Lung (tissue), 11 donors: ENCODE measurements at regions not wholly inside any gene's neighbourhood (a gene's known extent, or its start where the extent isn't known, plus 50 kb on each side); places are given as distances from the start of the nearest gene placed in this dataset.

Experiments
- ATAC-seq: fragments of 200-7000 bp; cut with Tn5 transposase; one replicate; pipeline ENCODE4 v1.9.1; 2020; ENCODE audit warnings: moderate number of reproducible peaks; ENCODE audit not compliant: insufficient read depth, low FRiP score
- DNase-seq, 3 donors: peaks; one replicate each; pipeline ENCODE4 v3.0.0-alpha.2; 2013 to 2017
- H3K27ac ChIP-seq, 2 donors: one replicate each; pipeline ENCODE4 v1.5.1; 2013; ENCODE audit warnings: mild to moderate bottlenecking in 2 of 2, moderate library complexity in 2 of 2, control low read depth in 1 of 2, inconsistent platforms in 1 of 2, low read depth in 1 of 2, low read length in 1 of 2
- H3K27me3 ChIP-seq, 3 donors: one replicate each; pipeline ENCODE4 v1.5.1; 2013; ENCODE audit warnings: low read length in 2 of 3; ENCODE audit not compliant: control insufficient read depth in 3 of 3, insufficient read depth in 3 of 3
- H3K36me3 ChIP-seq, 4 donors: one replicate each; pipeline ENCODE4 v1.5.1; 2013; ENCODE audit warnings: low read length in 4 of 4, mild to moderate bottlenecking in 1 of 4, moderate library complexity in 1 of 4; ENCODE audit not compliant: control insufficient read depth in 4 of 4, insufficient read depth in 4 of 4
- H3K4me1 ChIP-seq, 5 donors: one replicate each; pipeline ENCODE4 v1.5.1; 2013; ENCODE audit warnings: low read length in 5 of 5, mild to moderate bottlenecking in 2 of 5, moderate library complexity in 1 of 5; ENCODE audit not compliant: control insufficient read depth in 5 of 5, insufficient read depth in 5 of 5
- H3K4me3 ChIP-seq: one replicate; pipeline ENCODE4 v1.5.1; 2013; ENCODE audit warnings: mild to moderate bottlenecking, control low read depth, moderate library complexity
- H3K9ac ChIP-seq, 2 donors: one replicate each; pipeline ENCODE4 v1.5.1; 2013; ENCODE audit warnings: low read length in 2 of 2, control low read depth in 1 of 2; ENCODE audit not compliant: insufficient read depth in 1 of 2
- H3K9me3 ChIP-seq, 4 donors: one replicate each; pipeline ENCODE4 v1.5.1; 2013; ENCODE audit warnings: low read length in 3 of 4, mild to moderate bottlenecking in 1 of 4, moderate library complexity in 1 of 4; ENCODE audit not compliant: control insufficient read depth in 4 of 4, insufficient read depth in 3 of 4
- WGBS, 2 donors: extraction: QIAGEN DNeasy Blood & Tissue Kit; methylation state at CpG; one replicate each; pipeline ENCODE4 v1.1.7; 2013; 5-methylcytosine and 5-hydroxymethylcytosine counted together
- TF ChIP-seq, protein P1 (sequence below): IDR thresholded peaks from 2 replicates; pipeline ENCODE4 v1.5.1; 2012; ENCODE audit warnings: mild to moderate bottlenecking; ENCODE audit errors: control extremely low read depth, extremely low read depth
- donor health status: control.
- donor health status: control.
- donor health status: Bipolar disorder and iron deficiency.
- donor health status: healthy.
- donor health status: DM: yes; HTN: yes; CAD: no.

- H3K27ac ChIP-seq = peak overlapping the region in 1 of 2 donors; percentile 1
- no peak for ATAC-seq
- 44 to 57% methylated on average over 7 of the region's 7 CpGs for WGBS, 2 donors
Observed at GRCh38 chrX:38870361-38870895, 69.2 kb downstream of the MID1IP1 start.

DNA sequence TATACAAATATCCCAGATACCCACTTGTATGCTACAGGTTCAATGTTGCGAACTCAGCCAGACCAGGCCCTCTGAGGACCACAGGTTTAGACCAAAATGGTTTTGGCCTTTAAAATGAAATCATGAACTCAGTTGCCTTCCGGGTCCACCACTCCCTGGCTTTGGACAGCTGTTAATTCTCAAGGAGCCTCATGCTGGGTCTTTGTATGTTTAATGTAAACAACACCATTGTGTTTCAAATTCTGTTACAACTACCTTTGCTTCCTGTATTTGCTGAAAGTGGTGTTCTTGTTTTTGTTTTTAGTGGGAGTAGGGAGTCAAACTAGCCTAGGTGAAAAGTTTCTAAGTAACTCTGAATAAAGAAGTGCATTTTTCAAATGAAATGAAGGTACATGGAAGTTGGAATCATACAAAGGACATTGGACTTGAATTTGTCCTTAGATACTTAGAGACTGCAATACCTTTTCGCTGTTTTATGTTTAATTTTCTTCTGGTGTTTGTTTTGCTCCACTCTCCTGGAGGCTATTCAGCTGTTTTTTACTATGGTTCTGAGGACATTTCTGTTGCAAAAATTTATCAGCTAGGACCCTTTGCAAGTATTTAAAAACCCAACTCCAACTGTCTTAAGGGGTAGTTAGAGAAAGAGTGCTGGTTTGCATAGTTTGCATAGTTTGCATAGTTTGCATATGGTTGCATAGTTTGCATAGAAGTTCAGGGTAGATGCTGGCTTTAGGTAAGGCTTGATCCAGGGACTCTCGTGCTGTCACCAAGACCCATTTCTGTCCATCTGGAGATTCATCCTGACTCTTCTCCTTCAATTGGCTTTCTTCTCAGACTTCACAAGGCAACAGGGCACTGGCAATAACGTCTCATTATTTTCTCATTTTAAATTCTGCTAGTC is 70.1 kb downstream of the MID1IP1 start:
- Histone ChIP-seq H3K9me3 (no peaks in the 10 kb centered on the region), H3K27ac (no peak overlapping the region), H3K4me1 (peaks cover 0 to 3% (median 0%) of the 10 kb centered on the region in 5 donors), H3K27me3 (peaks cover 0 to 21% (median 6%) of the 10 kb centered on the region in 3 donors), H3K9ac (no peak overlapping the region), H3K36me3 (no peaks in the 10 kb centered on the region), H3K4me3 (no peak overlapping the region)
- DNase-seq (no peak), ATAC-seq (no peak)
- TF ChIP-seq, protein P1, sequence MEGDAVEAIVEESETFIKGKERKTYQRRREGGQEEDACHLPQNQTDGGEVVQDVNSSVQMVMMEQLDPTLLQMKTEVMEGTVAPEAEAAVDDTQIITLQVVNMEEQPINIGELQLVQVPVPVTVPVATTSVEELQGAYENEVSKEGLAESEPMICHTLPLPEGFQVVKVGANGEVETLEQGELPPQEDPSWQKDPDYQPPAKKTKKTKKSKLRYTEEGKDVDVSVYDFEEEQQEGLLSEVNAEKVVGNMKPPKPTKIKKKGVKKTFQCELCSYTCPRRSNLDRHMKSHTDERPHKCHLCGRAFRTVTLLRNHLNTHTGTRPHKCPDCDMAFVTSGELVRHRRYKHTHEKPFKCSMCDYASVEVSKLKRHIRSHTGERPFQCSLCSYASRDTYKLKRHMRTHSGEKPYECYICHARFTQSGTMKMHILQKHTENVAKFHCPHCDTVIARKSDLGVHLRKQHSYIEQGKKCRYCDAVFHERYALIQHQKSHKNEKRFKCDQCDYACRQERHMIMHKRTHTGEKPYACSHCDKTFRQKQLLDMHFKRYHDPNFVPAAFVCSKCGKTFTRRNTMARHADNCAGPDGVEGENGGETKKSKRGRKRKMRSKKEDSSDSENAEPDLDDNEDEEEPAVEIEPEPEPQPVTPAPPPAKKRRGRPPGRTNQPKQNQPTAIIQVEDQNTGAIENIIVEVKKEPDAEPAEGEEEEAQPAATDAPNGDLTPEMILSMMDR = no peak
- WGBS, 2 donors = 67 to 88% methylated on average over 5 of the region's 5 CpGs

More at GRCh38 chrX:38870361-38870895, 69.2 kb downstream of the MID1IP1 start:
- DNase-seq = no peak
- Histone ChIP-seq H3K4me1 (peaks cover 0 to 3% (median 0%) of the 10 kb centered on the region in 5 donors), H3K36me3 (no peaks in the 10 kb centered on the region), H3K9me3 (no peaks in the 10 kb centered on the region), H3K4me3 (no peak overlapping the region), H3K9ac (no peak overlapping the region), H3K27me3 (peaks cover 0 to 21% (median 6%) of the 10 kb centered on the region in 3 donors)
- TF ChIP-seq, protein P1 = no peak

DNA sequence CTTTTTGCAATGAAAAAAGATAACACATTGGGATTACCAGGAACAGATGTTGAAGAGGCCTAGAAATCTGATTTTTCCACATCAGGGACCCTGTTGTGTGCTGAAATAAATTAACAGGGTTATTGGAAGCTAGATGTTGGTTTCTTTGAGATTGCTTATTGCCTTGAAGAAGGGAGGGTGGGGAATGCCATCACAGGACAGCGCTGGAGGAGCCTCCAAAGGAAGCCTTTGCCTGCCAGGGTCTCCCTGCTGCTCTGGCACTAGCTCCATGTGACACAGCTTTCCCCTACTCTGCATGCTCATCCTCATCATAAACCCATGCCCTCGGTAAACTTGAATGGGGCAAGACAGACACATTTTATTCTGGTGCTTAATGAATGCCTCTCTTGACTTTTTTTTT is 76.1 kb downstream of the MID1IP1 start:
- Histone ChIP-seq H3K27me3 (peaks cover 4 to 27% (median 8%) of the 10 kb centered on the region in 3 donors), H3K4me3 (no peak overlapping the region), H3K36me3 (no peaks in the 10 kb centered on the region), H3K9me3 (peaks cover 0 to 2% (median 0%) of the 10 kb centered on the region in 4 donors), H3K27ac (no peak overlapping the region), H3K4me1 (no peaks in the 10 kb centered on the region), H3K9ac (no peak overlapping the region)
- no peak for ATAC-seq
- DNase-seq = peak in 1 of 3 donors; percentile 15
- TF ChIP-seq, protein P1 = no peak
- WGBS, 2 donors = 82 to 100% methylated on average over 2 of the region's 2 CpGs
